ENCODE measurements at regions not wholly inside any gene's neighbourhood (a gene's known extent, or its start where the extent isn't known, plus 50 kb on each side); places are given as distances from the start of the nearest gene placed in this dataset.

DNA sequence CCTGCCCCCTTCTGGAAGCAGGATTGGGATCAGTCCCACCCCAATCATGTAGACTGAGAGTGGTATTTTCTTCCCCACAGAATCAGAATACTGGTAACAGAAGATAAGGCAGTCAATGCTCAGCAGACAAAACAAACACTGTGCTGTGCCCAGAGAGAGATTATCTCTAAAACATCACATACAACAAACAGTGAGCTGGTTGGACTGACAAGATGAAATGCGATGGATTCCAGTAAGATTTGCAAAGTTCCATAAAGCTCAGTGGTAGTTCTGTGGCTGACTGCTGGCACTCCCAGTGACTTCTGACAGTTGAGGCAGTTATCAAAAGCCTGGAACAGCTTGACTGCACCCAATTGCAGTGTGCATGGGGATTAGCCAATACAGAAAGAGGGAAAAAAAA lies 311.5 kb upstream of the MGAT5 start:
- no peak for DNase-seq (ENCODE audit: low read depth)
- H3K4me3 ChIP-seq (ENCODE audit: low read length), result no peak overlapping the region
- TF ChIP-seq, protein P1, sequence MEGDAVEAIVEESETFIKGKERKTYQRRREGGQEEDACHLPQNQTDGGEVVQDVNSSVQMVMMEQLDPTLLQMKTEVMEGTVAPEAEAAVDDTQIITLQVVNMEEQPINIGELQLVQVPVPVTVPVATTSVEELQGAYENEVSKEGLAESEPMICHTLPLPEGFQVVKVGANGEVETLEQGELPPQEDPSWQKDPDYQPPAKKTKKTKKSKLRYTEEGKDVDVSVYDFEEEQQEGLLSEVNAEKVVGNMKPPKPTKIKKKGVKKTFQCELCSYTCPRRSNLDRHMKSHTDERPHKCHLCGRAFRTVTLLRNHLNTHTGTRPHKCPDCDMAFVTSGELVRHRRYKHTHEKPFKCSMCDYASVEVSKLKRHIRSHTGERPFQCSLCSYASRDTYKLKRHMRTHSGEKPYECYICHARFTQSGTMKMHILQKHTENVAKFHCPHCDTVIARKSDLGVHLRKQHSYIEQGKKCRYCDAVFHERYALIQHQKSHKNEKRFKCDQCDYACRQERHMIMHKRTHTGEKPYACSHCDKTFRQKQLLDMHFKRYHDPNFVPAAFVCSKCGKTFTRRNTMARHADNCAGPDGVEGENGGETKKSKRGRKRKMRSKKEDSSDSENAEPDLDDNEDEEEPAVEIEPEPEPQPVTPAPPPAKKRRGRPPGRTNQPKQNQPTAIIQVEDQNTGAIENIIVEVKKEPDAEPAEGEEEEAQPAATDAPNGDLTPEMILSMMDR (conservative IDR thresholded peaks at IDR 0.05; ENCODE audit: low read depth, low read length), result no peak

DNA sequence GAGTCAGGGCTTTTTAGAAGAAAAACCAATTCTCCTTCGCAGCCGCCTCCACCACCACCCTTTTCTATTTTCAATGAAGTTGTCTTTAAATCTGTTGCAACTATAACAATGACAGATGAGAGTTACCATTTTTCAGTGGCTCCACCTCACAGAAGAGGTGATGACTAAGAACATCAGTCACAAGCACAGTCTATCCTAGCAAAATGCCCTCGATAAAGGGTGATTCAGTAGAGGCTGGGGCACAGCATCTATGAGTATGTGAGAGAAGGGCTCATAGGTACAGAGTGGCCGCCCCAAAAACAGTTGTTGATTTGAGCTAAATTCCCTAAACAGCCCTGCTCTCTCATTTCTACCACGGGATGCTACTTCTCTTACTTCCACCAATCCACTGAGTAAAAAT lies 310.8 kb upstream of the MGAT5 start:
- DNase-seq (ENCODE audit: low read depth), result no peak
- TF ChIP-seq, protein P1 (conservative IDR thresholded peaks at IDR 0.05; ENCODE audit: low read depth, low read length), result no peak

DNA sequence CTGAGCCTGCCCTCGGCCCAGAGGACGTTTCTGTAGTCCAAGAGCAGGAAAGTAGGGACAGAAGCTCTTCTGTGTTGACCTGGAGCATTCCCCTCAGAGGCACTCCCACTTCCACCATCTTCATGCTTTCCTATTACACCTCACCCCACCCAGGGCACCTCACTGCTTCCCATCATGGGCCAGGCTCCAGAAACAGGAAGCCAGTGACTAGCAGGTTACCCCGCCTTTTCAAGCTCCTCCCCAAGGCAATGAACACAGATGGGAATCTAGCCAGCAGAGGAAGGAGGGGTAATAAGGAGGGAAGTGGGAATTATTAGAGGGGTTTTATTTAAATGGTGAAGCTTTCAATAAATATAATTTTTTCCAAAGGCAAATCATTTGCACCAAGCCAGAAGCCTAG lies 308.8 kb upstream of the MGAT5 start:
- TF ChIP-seq, protein P1 (conservative IDR thresholded peaks at IDR 0.05; ENCODE audit: low read depth, low read length), result no peak
- no peak for DNase-seq (ENCODE audit: low read depth)
- H3K4me3 ChIP-seq (ENCODE audit: low read length), result no peak overlapping the region

More for the DNA sequence above, 310.8 kb upstream of the MGAT5 start:
- H3K4me3 ChIP-seq (ENCODE audit: low read length), result no peak overlapping the region

DNA sequence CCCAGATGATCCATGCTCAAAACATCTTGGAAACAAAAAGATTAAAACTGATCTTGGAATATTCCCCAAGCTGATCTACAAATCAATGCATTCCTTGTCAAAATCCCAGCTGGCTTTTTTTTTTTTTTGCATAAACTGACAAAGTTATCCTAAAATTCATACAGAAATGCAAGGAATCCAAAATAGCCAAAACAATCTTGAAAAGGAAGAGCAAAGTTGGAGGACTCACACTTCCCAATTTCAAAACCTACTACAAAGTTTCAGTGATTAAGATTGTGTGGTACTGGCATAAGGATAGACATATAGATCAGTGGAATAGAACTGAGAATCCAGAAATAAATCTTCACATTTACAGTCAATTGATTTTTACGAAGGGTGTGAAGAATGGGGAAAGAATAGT lies 306.8 kb upstream of the MGAT5 start:
- DNase-seq (ENCODE audit: low read depth), result no peak
- no peak overlapping the region for H3K4me3 ChIP-seq (ENCODE audit: low read length)
- TF ChIP-seq, protein P1 (conservative IDR thresholded peaks at IDR 0.05; ENCODE audit: low read depth, low read length), result no peak

DNA sequence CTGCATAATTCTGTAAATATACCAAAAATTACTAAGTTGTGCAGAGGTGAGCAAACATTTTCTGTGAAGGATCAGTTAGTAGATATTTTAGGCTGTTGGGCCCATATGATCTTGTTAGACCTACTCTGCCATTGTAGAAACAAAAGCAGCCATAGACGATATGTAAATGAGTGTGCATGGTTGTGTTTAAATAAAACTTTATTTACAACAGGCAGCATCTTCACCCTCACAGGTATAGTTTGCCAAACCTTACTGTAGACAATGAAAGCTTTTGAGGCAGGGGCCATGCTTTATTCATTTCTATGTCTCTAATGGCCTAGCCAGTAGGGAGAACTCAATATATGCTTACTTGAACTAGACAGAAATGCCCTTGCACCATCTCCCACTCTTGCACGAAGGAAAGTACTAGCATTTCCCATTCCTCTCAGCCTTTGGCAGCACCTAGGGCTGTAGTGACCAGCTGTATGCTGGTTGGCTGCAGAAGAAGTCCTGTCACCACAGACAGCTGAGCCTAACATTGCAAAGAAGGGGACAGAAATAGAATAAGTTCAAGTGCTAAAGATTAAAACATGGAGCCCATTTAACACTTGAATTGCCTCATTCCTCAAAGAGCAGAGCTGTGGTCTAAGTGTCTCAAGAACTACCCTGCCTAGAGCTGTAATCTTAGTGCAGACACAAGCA lies 305.1 kb upstream of the MGAT5 start:
- no peak for DNase-seq (ENCODE audit: low read depth)
- TF ChIP-seq, protein P1 (conservative IDR thresholded peaks at IDR 0.05; ENCODE audit: low read depth, low read length), result no peak
- no peak overlapping the region for H3K4me3 ChIP-seq (ENCODE audit: low read length)

DNA sequence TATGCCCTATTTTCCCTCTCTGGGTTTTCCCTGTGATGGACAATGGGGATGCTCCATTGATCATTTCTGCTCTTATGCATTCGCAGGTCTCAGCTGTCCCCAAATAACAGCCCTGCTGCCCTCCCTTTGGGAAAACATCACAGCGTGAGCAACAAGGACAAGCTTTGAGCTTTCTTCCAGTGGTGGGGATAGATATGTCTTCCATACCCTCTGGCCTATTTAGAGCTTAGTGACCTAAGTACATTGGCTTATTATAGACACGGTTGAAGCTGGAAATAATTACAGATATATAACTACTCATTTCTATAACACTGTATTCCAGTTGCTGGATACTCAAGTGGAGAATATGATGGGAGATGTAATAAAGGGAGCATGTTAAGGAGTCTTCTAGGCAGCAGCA lies 304.3 kb upstream of the MGAT5 start:
- TF ChIP-seq, protein P1 (conservative IDR thresholded peaks at IDR 0.05; ENCODE audit: low read depth, low read length), result no peak
- no peak for DNase-seq (ENCODE audit: low read depth)
- no peak overlapping the region for H3K4me3 ChIP-seq (ENCODE audit: low read length)

DNA sequence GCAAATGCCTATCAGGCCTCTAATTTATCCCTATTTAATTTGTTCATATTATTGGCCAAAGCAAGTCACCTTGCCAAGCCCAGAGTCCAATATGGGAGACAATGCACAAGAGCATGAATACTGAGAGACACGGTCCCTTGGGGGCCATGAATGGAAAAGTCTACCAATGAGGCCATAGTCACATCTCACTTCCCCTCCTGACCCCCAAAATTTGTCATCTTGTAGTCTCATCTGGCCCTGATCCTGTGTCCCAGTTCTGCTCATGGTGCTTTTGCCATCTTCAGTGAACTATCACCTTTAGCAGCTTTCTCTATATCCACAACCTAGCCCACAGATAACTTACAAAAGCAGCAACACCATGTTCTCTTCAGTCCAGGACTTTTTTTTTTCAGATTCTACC lies 302.7 kb upstream of the MGAT5 start:
- DNase-seq (ENCODE audit: low read depth), result no peak
- no peak overlapping the region for H3K4me3 ChIP-seq (ENCODE audit: low read length)
- TF ChIP-seq, protein P1 (conservative IDR thresholded peaks at IDR 0.05; ENCODE audit: low read depth, low read length), result no peak
